Lower leg skin (tissue), 3 donors: ENCODE measurements at regions not wholly inside any gene's neighbourhood (a gene's known extent, or its start where the extent isn't known, plus 50 kb on each side); places are given as distances from the start of the nearest gene placed in this dataset.

ENCODE experiments used
- POLR2A ChIP-seq, 2 donors: fragments of 450-650 bp; IDR thresholded peaks; one replicate each; pipeline ENCODE4 v1.6.1; 2016 to 2017; ENCODE audit warnings: antibody characterized with exemption in 2 of 2, mild to moderate bottlenecking in 1 of 2, moderate library complexity in 1 of 2
- TF ChIP-seq, protein P1 (sequence below), 3 donors: fragments of 450-650 bp; IDR thresholded peaks; one replicate each; pipeline ENCODE4 v1.5.1; 2016; ENCODE audit warnings: antibody characterized with exemption in 3 of 3, mild to moderate bottlenecking in 3 of 3, moderate library complexity in 2 of 3

- TF ChIP-seq, protein P1, sequence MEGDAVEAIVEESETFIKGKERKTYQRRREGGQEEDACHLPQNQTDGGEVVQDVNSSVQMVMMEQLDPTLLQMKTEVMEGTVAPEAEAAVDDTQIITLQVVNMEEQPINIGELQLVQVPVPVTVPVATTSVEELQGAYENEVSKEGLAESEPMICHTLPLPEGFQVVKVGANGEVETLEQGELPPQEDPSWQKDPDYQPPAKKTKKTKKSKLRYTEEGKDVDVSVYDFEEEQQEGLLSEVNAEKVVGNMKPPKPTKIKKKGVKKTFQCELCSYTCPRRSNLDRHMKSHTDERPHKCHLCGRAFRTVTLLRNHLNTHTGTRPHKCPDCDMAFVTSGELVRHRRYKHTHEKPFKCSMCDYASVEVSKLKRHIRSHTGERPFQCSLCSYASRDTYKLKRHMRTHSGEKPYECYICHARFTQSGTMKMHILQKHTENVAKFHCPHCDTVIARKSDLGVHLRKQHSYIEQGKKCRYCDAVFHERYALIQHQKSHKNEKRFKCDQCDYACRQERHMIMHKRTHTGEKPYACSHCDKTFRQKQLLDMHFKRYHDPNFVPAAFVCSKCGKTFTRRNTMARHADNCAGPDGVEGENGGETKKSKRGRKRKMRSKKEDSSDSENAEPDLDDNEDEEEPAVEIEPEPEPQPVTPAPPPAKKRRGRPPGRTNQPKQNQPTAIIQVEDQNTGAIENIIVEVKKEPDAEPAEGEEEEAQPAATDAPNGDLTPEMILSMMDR (IDR thresholded peaks at IDR 0.05), result no peak
- TF ChIP-seq POLR2A (IDR thresholded peaks at IDR 0.05), result no peak
Measured at GRCh38 chr22:46088541-46089311, 61.6 kb upstream of the PPARA start.
